WTC11 (cell line): ENCODE measurements at regions not wholly inside any gene's neighbourhood (a gene's known extent, or its start where the extent isn't known, plus 50 kb on each side); places are given as distances from the start of the nearest gene placed in this dataset.

Experiments used
- ARID4B ChIP-seq: sonication (generic); formaldehyde crosslinking; IDR thresholded peaks from 2 replicates; pipeline ENCODE4 v1.8.0; 2023; ENCODE audit warnings: missing genetic modification reagents, mild to moderate bottlenecking, borderline replicate concordance
- ATF2 ChIP-seq: sonication (generic); formaldehyde crosslinking; IDR thresholded peaks from 2 replicates; pipeline ENCODE4 v1.8.1; 2022; ENCODE audit warnings: low read depth, missing genetic modification reagents, borderline replicate concordance
- CREB1 ChIP-seq: sonication (generic); formaldehyde crosslinking; IDR thresholded peaks from 2 replicates; pipeline ENCODE4 v1.8.0; 2023; ENCODE audit warnings: mild to moderate bottlenecking, missing genetic modification reagents
- CTCF ChIP-seq: fragments of 200-600 bp; IDR thresholded peaks from 2 replicates; pipeline ENCODE4 v1.8.0; 2022; ENCODE audit warnings: antibody characterized with exemption
- FOXP4 ChIP-seq: sonication (generic); formaldehyde crosslinking; IDR thresholded peaks from 2 replicates; pipeline ENCODE4 v1.8.0; 2022; ENCODE audit warnings: mild to moderate bottlenecking, missing genetic modification reagents
- IRF2 ChIP-seq: sonication (generic); formaldehyde crosslinking; IDR thresholded peaks from 2 replicates; pipeline ENCODE4 v1.8.0; 2022; ENCODE audit warnings: low read depth, missing genetic modification reagents, borderline replicate concordance
- MAX ChIP-seq: sonication (generic); formaldehyde crosslinking; IDR thresholded peaks from 2 replicates; pipeline ENCODE4 v1.8.0; 2022; ENCODE audit warnings: mild to moderate bottlenecking, missing genetic modification reagents
- NR2C2 ChIP-seq: sonication (generic); formaldehyde crosslinking; IDR thresholded peaks from 2 replicates; pipeline ENCODE4 v1.8.0; 2022; ENCODE audit warnings: mild to moderate bottlenecking, missing genetic modification reagents
- RELA ChIP-seq: sonication (generic); formaldehyde crosslinking; IDR thresholded peaks from 2 replicates; pipeline ENCODE4 v1.8.1; 2022; ENCODE audit warnings: missing genetic modification reagents, mild to moderate bottlenecking, borderline replicate concordance
- TP53 ChIP-seq: sonication (generic); formaldehyde crosslinking; IDR thresholded peaks from 2 replicates; pipeline ENCODE4 v1.8.1; 2023; ENCODE audit warnings: mild to moderate bottlenecking, missing genetic modification reagents
- ZNF219 ChIP-seq: sonication (generic); formaldehyde crosslinking; IDR thresholded peaks from 2 replicates; pipeline ENCODE4 v1.8.0; 2023; ENCODE audit warnings: missing genetic modification reagents, mild to moderate bottlenecking, borderline replicate concordance

GRCh38 chr7:41125343-41125742, 577.5 kb downstream of the INHBA start:
- no peak for TF ChIP-seq ATF2 (CRISPR knock-in tag)
- no peak for TF ChIP-seq ARID4B
- no peak for TF ChIP-seq ZNF219 (CRISPR knock-in tag)
- no peak for TF ChIP-seq CTCF
- TF ChIP-seq FOXP4, result no peak
- no peak for TF ChIP-seq TP53
- TF ChIP-seq NR2C2 (CRISPR knock-in tag), result no peak
- no peak for TF ChIP-seq RELA (CRISPR knock-in tag)
- no peak for TF ChIP-seq CREB1 (CRISPR knock-in tag)
- TF ChIP-seq MAX, result no peak
- TF ChIP-seq IRF2 (CRISPR knock-in tag), result no peak
